Upper lobe of left lung (tissue), 4 donors: ENCODE measurements at regions not wholly inside any gene's neighbourhood (a gene's known extent, or its start where the extent isn't known, plus 50 kb on each side); places are given as distances from the start of the nearest gene placed in this dataset.

Experiments used
- POLR2A ChIP-seq, 4 donors: fragments of 450-650 bp; IDR thresholded peaks; one replicate each; pipeline ENCODE4 v1.5.1; 2016 to 2017; ENCODE audit warnings: antibody characterized with exemption in 4 of 4, mild to moderate bottlenecking in 2 of 4
- POLR2AphosphoS5 ChIP-seq, 2 donors: sonication (generic); formaldehyde crosslinking; IDR thresholded peaks; one replicate each; pipeline ENCODE4 v1.5.1; 2017; ENCODE audit warnings: antibody characterized with exemption in 2 of 2
- TF ChIP-seq, protein P1 (sequence below), 6 experiments: fragments of 450-650 bp in 4 of 6; fragments of 200-600 bp in 2 of 6; sonication (generic) in 2 of 6; IDR thresholded peaks; one replicate each; pipeline ENCODE4 v1.5.1; 2016 to 2019; ENCODE audit warnings: antibody characterized with exemption in 6 of 6

DNA sequence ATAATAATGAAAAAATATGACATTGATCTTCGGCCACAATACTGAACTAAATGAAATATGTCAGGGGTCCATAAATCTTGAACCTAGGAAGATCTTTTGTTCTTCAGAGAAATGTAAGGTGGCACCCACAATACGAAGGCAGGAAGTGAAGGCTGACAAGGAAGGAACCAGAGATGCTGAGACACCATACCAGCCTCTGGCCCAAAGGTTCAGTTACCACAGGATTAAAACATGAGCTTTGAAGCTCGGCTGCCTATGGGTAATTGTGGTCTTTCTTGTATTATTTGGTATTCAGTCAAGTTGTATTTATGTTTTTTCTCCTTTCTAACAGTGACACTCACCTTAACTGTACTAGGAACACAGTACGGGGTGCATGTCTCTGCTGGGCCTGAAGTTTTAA is 448.8 kb upstream of the SETBP1 start:
- TF ChIP-seq, protein P1, sequence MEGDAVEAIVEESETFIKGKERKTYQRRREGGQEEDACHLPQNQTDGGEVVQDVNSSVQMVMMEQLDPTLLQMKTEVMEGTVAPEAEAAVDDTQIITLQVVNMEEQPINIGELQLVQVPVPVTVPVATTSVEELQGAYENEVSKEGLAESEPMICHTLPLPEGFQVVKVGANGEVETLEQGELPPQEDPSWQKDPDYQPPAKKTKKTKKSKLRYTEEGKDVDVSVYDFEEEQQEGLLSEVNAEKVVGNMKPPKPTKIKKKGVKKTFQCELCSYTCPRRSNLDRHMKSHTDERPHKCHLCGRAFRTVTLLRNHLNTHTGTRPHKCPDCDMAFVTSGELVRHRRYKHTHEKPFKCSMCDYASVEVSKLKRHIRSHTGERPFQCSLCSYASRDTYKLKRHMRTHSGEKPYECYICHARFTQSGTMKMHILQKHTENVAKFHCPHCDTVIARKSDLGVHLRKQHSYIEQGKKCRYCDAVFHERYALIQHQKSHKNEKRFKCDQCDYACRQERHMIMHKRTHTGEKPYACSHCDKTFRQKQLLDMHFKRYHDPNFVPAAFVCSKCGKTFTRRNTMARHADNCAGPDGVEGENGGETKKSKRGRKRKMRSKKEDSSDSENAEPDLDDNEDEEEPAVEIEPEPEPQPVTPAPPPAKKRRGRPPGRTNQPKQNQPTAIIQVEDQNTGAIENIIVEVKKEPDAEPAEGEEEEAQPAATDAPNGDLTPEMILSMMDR (IDR thresholded peaks at IDR 0.05), result no peak
- TF ChIP-seq POLR2AphosphoS5 (IDR thresholded peaks at IDR 0.05), result no peak
- no peak for TF ChIP-seq POLR2A (IDR thresholded peaks at IDR 0.05)
